ENCODE measurements at regions not wholly inside any gene's neighbourhood (a gene's known extent, or its start where the extent isn't known, plus 50 kb on each side); places are given as distances from the start of the nearest gene placed in this dataset.

GRCh38 chr4:141971869-141972268 is 335.5 kb downstream of the IL15 start:
- no peaks in the 10 kb centered on the region for H3K27me3 ChIP-seq
- no peaks in the 10 kb centered on the region for H3K9me3 ChIP-seq
- DNase-seq (ENCODE audit: extremely low spot score in 2 of 2) = no peak
- no peak overlapping the region for H3K27ac ChIP-seq
- no peaks in the 10 kb centered on the region for H3K4me1 ChIP-seq
- intact Hi-C loops (cut with DNase I) = no loop called here
- TF ChIP-seq, protein P1, sequence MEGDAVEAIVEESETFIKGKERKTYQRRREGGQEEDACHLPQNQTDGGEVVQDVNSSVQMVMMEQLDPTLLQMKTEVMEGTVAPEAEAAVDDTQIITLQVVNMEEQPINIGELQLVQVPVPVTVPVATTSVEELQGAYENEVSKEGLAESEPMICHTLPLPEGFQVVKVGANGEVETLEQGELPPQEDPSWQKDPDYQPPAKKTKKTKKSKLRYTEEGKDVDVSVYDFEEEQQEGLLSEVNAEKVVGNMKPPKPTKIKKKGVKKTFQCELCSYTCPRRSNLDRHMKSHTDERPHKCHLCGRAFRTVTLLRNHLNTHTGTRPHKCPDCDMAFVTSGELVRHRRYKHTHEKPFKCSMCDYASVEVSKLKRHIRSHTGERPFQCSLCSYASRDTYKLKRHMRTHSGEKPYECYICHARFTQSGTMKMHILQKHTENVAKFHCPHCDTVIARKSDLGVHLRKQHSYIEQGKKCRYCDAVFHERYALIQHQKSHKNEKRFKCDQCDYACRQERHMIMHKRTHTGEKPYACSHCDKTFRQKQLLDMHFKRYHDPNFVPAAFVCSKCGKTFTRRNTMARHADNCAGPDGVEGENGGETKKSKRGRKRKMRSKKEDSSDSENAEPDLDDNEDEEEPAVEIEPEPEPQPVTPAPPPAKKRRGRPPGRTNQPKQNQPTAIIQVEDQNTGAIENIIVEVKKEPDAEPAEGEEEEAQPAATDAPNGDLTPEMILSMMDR (IDR thresholded peaks at IDR 0.05) = no peak
- no peak for TF ChIP-seq POLR2A (IDR thresholded peaks at IDR 0.05)
- no peak for TF ChIP-seq POLR2AphosphoS5 (IDR thresholded peaks at IDR 0.05; ENCODE audit: insufficient read depth in 1 of 2, low read depth in 1 of 2)
- no peak overlapping the region for H3K4me3 ChIP-seq
- H3K36me3 ChIP-seq = no peaks in the 10 kb centered on the region

- Histone ChIP-seq H3K4me3 (no peak overlapping the region), H3K27ac (no peak overlapping the region), H3K4me1 (no peaks in the 10 kb centered on the region), H3K36me3 (no peaks in the 10 kb centered on the region), H3K9me3 (no peaks in the 10 kb centered on the region), H3K27me3 (no peaks in the 10 kb centered on the region)
- intact Hi-C loops (cut with DNase I) = no loop called here
- no peak for DNase-seq (ENCODE audit: extremely low spot score in 2 of 2)
- TF ChIP-seq POLR2A (IDR thresholded peaks at IDR 0.05) (no peak), POLR2AphosphoS5 (IDR thresholded peaks at IDR 0.05; ENCODE audit: insufficient read depth in 1 of 2, low read depth in 1 of 2) (no peak)
- TF ChIP-seq, protein P1 (IDR thresholded peaks at IDR 0.05) = no peak
These were observed 336.6 kb downstream of the IL15 start for GRCh38 chr4:141972950-141973349.

Data from vagina (tissue), 2 donors.